ENCODE measurements at regions not wholly inside any gene's neighbourhood (a gene's known extent, or its start where the extent isn't known, plus 50 kb on each side); places are given as distances from the start of the nearest gene placed in this dataset.

DNA sequence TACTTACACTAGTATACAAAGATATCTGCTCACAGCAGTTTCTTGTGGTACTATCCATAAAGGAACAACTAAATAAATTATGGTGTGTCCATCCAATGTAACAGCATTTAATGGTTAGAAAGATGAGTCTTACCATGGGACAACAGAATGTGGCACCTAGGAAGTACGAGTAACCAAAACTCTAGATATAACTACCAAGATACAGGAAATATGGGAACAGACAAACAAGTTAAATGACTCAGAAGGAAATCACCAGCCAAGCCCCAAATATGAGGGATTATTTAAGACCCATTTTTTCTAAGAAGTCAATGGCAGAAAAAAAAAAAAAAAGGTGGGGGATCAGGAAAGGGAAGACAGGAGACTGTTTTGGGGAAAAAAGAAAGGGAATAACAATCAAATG is 294.8 kb downstream of the PRELID2 start:
- no peak for TF ChIP-seq EZH2 (IDR thresholded peaks at IDR 0.05; ENCODE audit: insufficient read depth, low read length)
- TF ChIP-seq, protein P1, sequence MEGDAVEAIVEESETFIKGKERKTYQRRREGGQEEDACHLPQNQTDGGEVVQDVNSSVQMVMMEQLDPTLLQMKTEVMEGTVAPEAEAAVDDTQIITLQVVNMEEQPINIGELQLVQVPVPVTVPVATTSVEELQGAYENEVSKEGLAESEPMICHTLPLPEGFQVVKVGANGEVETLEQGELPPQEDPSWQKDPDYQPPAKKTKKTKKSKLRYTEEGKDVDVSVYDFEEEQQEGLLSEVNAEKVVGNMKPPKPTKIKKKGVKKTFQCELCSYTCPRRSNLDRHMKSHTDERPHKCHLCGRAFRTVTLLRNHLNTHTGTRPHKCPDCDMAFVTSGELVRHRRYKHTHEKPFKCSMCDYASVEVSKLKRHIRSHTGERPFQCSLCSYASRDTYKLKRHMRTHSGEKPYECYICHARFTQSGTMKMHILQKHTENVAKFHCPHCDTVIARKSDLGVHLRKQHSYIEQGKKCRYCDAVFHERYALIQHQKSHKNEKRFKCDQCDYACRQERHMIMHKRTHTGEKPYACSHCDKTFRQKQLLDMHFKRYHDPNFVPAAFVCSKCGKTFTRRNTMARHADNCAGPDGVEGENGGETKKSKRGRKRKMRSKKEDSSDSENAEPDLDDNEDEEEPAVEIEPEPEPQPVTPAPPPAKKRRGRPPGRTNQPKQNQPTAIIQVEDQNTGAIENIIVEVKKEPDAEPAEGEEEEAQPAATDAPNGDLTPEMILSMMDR (IDR thresholded peaks at IDR 0.05; ENCODE audit: insufficient read depth, low read depth, low read length): no peak

Measured in astrocyte (in vitro differentiated cells and primary cell).